ENCODE measurements at regions not wholly inside any gene's neighbourhood (a gene's known extent, or its start where the extent isn't known, plus 50 kb on each side); places are given as distances from the start of the nearest gene placed in this dataset.

DNA sequence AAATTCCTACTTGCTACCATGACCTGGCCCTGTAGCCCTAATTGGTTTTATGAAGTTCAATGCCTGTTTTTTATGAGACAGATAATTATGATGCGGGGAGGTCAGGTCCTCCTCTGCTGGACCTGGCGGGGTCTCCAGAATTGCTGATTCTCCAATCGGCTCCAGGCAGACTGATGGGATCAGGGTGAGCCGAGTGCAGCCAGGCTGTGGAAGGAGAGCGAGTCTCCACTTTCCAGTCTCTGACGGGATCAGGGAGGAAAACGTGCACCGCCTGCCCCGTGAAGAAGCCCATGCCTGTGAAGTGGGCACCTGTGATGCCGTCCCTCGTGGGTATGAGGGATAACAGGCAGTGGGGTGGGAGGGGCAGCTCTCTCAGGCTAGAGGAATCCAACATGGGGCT lies 71.5 kb upstream of the HSPA9 start:
- no peak for DNase-seq (ENCODE audit: low read depth in 1 of 2, low spot score in 1 of 2)
- Histone ChIP-seq H3K4me3 (replicated peaks; ENCODE audit: insufficient read depth, low read length) (no peak overlapping the region), H3K27ac (replicated peaks) (no peak overlapping the region), H3K27me3 (ENCODE audit: insufficient read depth, poor library complexity, severe bottlenecking) (no peaks in the 10 kb centered on the region)
- TF ChIP-seq, protein P1, sequence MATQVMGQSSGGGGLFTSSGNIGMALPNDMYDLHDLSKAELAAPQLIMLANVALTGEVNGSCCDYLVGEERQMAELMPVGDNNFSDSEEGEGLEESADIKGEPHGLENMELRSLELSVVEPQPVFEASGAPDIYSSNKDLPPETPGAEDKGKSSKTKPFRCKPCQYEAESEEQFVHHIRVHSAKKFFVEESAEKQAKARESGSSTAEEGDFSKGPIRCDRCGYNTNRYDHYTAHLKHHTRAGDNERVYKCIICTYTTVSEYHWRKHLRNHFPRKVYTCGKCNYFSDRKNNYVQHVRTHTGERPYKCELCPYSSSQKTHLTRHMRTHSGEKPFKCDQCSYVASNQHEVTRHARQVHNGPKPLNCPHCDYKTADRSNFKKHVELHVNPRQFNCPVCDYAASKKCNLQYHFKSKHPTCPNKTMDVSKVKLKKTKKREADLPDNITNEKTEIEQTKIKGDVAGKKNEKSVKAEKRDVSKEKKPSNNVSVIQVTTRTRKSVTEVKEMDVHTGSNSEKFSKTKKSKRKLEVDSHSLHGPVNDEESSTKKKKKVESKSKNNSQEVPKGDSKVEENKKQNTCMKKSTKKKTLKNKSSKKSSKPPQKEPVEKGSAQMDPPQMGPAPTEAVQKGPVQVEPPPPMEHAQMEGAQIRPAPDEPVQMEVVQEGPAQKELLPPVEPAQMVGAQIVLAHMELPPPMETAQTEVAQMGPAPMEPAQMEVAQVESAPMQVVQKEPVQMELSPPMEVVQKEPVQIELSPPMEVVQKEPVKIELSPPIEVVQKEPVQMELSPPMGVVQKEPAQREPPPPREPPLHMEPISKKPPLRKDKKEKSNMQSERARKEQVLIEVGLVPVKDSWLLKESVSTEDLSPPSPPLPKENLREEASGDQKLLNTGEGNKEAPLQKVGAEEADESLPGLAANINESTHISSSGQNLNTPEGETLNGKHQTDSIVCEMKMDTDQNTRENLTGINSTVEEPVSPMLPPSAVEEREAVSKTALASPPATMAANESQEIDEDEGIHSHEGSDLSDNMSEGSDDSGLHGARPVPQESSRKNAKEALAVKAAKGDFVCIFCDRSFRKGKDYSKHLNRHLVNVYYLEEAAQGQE (IDR thresholded peaks at IDR 0.05; ENCODE audit: insufficient replicate concordance, low read depth), result no peak
- TF ChIP-seq SPI1 (IDR thresholded peaks at IDR 0.05; ENCODE audit: borderline replicate concordance, low read depth) (no peak), GABPA (IDR thresholded peaks at IDR 0.05; ENCODE audit: low read depth) (no peak), POLR2AphosphoS5 (IDR thresholded peaks at IDR 0.05; ENCODE audit: low read depth) (no peak)
- TF ChIP-seq, protein P2, sequence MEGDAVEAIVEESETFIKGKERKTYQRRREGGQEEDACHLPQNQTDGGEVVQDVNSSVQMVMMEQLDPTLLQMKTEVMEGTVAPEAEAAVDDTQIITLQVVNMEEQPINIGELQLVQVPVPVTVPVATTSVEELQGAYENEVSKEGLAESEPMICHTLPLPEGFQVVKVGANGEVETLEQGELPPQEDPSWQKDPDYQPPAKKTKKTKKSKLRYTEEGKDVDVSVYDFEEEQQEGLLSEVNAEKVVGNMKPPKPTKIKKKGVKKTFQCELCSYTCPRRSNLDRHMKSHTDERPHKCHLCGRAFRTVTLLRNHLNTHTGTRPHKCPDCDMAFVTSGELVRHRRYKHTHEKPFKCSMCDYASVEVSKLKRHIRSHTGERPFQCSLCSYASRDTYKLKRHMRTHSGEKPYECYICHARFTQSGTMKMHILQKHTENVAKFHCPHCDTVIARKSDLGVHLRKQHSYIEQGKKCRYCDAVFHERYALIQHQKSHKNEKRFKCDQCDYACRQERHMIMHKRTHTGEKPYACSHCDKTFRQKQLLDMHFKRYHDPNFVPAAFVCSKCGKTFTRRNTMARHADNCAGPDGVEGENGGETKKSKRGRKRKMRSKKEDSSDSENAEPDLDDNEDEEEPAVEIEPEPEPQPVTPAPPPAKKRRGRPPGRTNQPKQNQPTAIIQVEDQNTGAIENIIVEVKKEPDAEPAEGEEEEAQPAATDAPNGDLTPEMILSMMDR (IDR thresholded peaks at IDR 0.05; ENCODE audit: insufficient read depth, low read length), result no peak

DNA sequence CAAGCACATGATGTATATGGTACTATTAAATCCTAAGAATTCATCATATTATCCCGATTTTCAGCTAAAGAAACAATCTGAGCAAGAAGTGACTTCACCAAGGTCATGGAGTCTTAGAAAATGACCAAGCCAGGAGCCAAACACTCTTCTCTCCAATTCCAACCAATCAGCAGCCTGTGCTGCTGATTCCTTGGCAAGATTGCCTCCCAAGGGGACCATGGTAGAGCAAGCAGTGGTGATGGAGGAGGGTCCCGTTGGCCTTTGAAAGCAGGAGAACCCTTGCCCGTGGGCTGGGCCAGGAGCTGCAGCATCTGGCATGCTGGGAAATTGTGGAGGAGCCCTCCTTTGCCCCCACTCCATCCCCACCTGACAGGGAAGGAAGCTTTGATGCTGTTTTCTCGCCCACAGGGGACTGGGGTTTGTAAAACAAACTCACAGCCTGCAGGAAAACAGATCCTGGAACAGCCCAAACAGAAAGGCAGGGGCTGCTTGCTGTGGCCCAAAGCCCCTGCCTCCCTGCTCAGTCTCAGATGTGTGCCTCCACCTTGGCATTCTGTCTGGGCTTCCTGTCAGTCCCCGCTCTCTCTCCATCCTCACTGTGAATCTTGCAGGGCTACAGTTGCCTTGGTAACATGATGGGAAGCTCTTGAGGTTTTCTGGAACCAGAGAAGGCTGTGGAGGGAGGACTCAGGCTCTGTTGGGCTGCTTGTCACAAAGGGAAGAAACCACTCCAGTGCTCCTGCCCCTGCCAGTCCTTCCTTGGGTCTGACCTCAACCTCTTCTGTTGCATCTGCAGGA lies 70.8 kb upstream of the HSPA9 start:
- TF ChIP-seq SPI1 (IDR thresholded peaks at IDR 0.05; ENCODE audit: borderline replicate concordance, low read depth), result no peak
- TF ChIP-seq GABPA (IDR thresholded peaks at IDR 0.05; ENCODE audit: low read depth), result no peak
- TF ChIP-seq, protein P1 (IDR thresholded peaks at IDR 0.05; ENCODE audit: insufficient replicate concordance, low read depth), result no peak
- TF ChIP-seq, protein P2 (IDR thresholded peaks at IDR 0.05; ENCODE audit: insufficient read depth, low read length), result no peak
- no peak for TF ChIP-seq POLR2AphosphoS5 (IDR thresholded peaks at IDR 0.05; ENCODE audit: low read depth)
- H3K4me3 ChIP-seq (replicated peaks; ENCODE audit: insufficient read depth, low read length), result no peak overlapping the region
- no peaks in the 10 kb centered on the region for H3K27me3 ChIP-seq (ENCODE audit: insufficient read depth, poor library complexity, severe bottlenecking)
- H3K27ac ChIP-seq (replicated peaks), result no peak overlapping the region
- no peak for DNase-seq (ENCODE audit: low read depth in 1 of 2, low spot score in 1 of 2)

DNA sequence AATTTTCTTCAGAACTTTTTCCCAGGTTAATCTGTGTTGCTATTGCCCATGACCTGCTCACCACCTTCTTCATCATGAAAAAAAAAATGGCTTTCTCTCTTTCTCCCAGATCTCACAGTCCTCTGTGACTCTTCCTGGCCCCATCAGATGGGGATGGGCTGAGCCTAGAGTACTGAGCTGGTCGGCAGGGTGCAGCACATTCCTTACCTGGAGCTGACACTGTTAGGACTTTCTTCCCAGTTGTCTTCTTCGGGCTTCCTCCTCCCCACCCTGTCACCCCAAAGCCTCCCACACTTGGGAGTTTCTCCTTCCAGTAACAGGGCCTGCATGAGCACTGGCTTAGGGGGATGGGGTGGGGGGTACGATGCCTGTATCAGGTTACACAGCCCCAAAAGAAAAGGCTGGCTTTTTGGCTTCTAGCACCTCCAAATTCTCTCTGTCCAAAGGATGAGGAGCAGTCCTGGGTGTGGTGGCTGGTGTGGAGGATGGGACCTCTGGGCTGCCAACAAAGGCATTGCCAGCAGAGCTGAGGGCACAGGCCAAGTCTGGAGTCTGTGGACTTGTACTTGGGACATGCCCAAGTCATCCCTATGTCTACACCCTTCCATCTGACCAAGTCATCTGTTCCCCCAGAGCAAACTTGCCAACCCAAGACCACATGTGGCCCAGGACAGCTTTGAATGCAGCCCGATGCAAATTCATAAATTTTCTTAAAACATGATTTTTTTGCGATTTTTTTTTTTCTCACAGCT lies 68.0 kb upstream of the HSPA9 start:
- Histone ChIP-seq H3K27ac (replicated peaks) (no peak overlapping the region), H3K4me3 (replicated peaks; ENCODE audit: insufficient read depth, low read length) (no peak overlapping the region), H3K27me3 (ENCODE audit: insufficient read depth, poor library complexity, severe bottlenecking) (peaks cover 4% of the 10 kb centered on the region)
- no peak for DNase-seq (ENCODE audit: low read depth in 1 of 2, low spot score in 1 of 2)
- TF ChIP-seq, protein P2 (IDR thresholded peaks at IDR 0.05; ENCODE audit: insufficient read depth, low read length), result no peak
- TF ChIP-seq, protein P1 (IDR thresholded peaks at IDR 0.05; ENCODE audit: insufficient replicate concordance, low read depth), result no peak
- TF ChIP-seq SPI1 (IDR thresholded peaks at IDR 0.05; ENCODE audit: borderline replicate concordance, low read depth), result no peak
- TF ChIP-seq POLR2AphosphoS5 (IDR thresholded peaks at IDR 0.05; ENCODE audit: low read depth), result no peak
- no peak for TF ChIP-seq GABPA (IDR thresholded peaks at IDR 0.05; ENCODE audit: low read depth)

Measured in HL-60 (cell line).